NCI-H2171 treated with DMSO at 0.1 percent for 48 hours (cell line): ENCODE measurements at regions not wholly inside any gene's neighbourhood (a gene's known extent, or its start where the extent isn't known, plus 50 kb on each side); places are given as distances from the start of the nearest gene placed in this dataset.

ENCODE experiments used
- DNase-seq: peaks from one replicate; lab custom pipeline; 2025; lab: John Stamatoyannopoulos, UW

- DNase-seq: no peak
Measured at GRCh38 chr2:74760875-74761630, 72.9 kb upstream of the HK2 start.

GRCh38 chr2:74762789-74763188 lies 71.1 kb upstream of the HK2 start:
- DNase-seq: no peak

GRCh38 chr2:74763962-74764428 lies 69.9 kb upstream of the HK2 start:
- DNase-seq: no peak

GRCh38 chr2:74764429-74765272 lies 69.3 kb upstream of the HK2 start:
- no peak for DNase-seq

GRCh38 chr2:74766780-74767179 lies 67.1 kb upstream of the HK2 start:
- DNase-seq: no peak

- DNase-seq: no peak
Measured at GRCh38 chr2:74767618-74768017, 66.3 kb upstream of the HK2 start.

- DNase-seq: no peak
Measured at GRCh38 chr2:74768401-74768914, 65.5 kb upstream of the HK2 start.

GRCh38 chr2:74772046-74772445 lies 61.9 kb upstream of the HK2 start:
- DNase-seq: no peak

GRCh38 chr2:74777161-74777900 lies 56.6 kb upstream of the HK2 start:
- no peak for DNase-seq

GRCh38 chr2:74778381-74779264 lies 55.3 kb upstream of the HK2 start:
- DNase-seq: peak; percentile 74

- no peak for DNase-seq
Measured at GRCh38 chr2:74779265-74779558, 54.7 kb upstream of the HK2 start.

GRCh38 chr2:74779587-74780135 lies 54.3 kb upstream of the HK2 start:
- no peak for DNase-seq
